Activated CD4-positive, alpha-beta T cell treated with anti-CD3 and anti-CD28 coated beads, Interleukin-2, Interleukin-6, amounts not matched to agents 100 ng/mL and 50 ng/mL, durations not matched to agents 16 hours and 8 hours (primary cell): ENCODE measurements at regions not wholly inside any gene's neighbourhood (a gene's known extent, or its start where the extent isn't known, plus 50 kb on each side); places are given as distances from the start of the nearest gene placed in this dataset.

Experiments used
- DNase-seq: peaks from one replicate; pipeline ENCODE4 v3.0.0-alpha.2; 2020

- DNase-seq = no peak
Measured at GRCh38 chr5:173744551-173744950, 128.1 kb upstream of the BOD1 start.

GRCh38 chr5:173745123-173745522 lies 128.7 kb upstream of the BOD1 start:
- no peak for DNase-seq

- DNase-seq = no peak
Measured at GRCh38 chr5:173745557-173745956, 129.1 kb upstream of the BOD1 start.

- no peak for DNase-seq
Measured at GRCh38 chr5:173746047-173746646, 129.7 kb upstream of the BOD1 start.

GRCh38 chr5:173747876-173748275 lies 131.4 kb upstream of the BOD1 start:
- DNase-seq = no peak

GRCh38 chr5:173750538-173751265 lies 134.3 kb upstream of the BOD1 start:
- no peak for DNase-seq

GRCh38 chr5:173751266-173751600 lies 134.8 kb upstream of the BOD1 start:
- no peak for DNase-seq

- no peak for DNase-seq
Measured at GRCh38 chr5:173752653-173753052, 135.5 kb upstream of the CPEB4 start.

GRCh38 chr5:173753307-173754168 lies 134.6 kb upstream of the CPEB4 start:
- DNase-seq = no peak

GRCh38 chr5:173755319-173755718 lies 132.8 kb upstream of the CPEB4 start:
- DNase-seq = no peak

GRCh38 chr5:173757403-173758209 lies 130.5 kb upstream of the CPEB4 start:
- DNase-seq = no peak

- no peak for DNase-seq
Measured at GRCh38 chr5:173758676-173759075, 129.5 kb upstream of the CPEB4 start.

- no peak for DNase-seq
Measured at GRCh38 chr5:173759691-173760090, 128.5 kb upstream of the CPEB4 start.

- no peak for DNase-seq
Measured at GRCh38 chr5:173760461-173761177, 127.5 kb upstream of the CPEB4 start.

- DNase-seq = no peak
Measured at GRCh38 chr5:173761178-173761513, 127.0 kb upstream of the CPEB4 start.

GRCh38 chr5:173762045-173762444 lies 126.1 kb upstream of the CPEB4 start:
- no peak for DNase-seq

- DNase-seq = no peak
Measured at GRCh38 chr5:173762930-173763329, 125.2 kb upstream of the CPEB4 start.

GRCh38 chr5:173763410-173763809 lies 124.7 kb upstream of the CPEB4 start:
- DNase-seq = no peak

- DNase-seq = no peak
Measured at GRCh38 chr5:173764332-173765028, 123.7 kb upstream of the CPEB4 start.

- no peak for DNase-seq
Measured at GRCh38 chr5:173765029-173765644, 123.0 kb upstream of the CPEB4 start.

- no peak for DNase-seq
Measured at GRCh38 chr5:173765661-173766060, 122.5 kb upstream of the CPEB4 start.
